ENCODE measurements at regions not wholly inside any gene's neighbourhood (a gene's known extent, or its start where the extent isn't known, plus 50 kb on each side); places are given as distances from the start of the nearest gene placed in this dataset.
"Not testable (repeated sequence)": the region's sequence is repeated elsewhere in the genome, so short reads cannot be mapped to it uniquely, and the experiment has no call there.

- no peaks in the 10 kb centered on the region for H3K27me3 Mint-ChIP-seq
- DNase-seq (ENCODE audit: low spot score in 2 of 2) (no peak), ATAC-seq (replicated peaks; ENCODE audit: extremely low read depth, poor library complexity, severe bottlenecking) (no peak)
- no peak overlapping the region for H3K27ac Mint-ChIP-seq (ENCODE audit: low read depth)
- no peak overlapping the region for H3K4me3 Mint-ChIP-seq
- H3K36me3 Mint-ChIP-seq (ENCODE audit: insufficient read depth): peaks cover 2% of the 10 kb centered on the region
- H3K4me1 Mint-ChIP-seq: no peaks in the 10 kb centered on the region
- no peaks in the 10 kb centered on the region for H3K9me3 Mint-ChIP-seq
Observed at GRCh38 chr6:105537981-105538578, 135.2 kb upstream of the PREP start.

GRCh38 chr6:105536961-105537360 lies 134.1 kb upstream of the PREP start:
- no peaks in the 10 kb centered on the region for H3K4me1 Mint-ChIP-seq
- H3K9me3 Mint-ChIP-seq: no peaks in the 10 kb centered on the region
- no peak overlapping the region for H3K27ac Mint-ChIP-seq (ENCODE audit: low read depth)
- DNase-seq (ENCODE audit: low spot score in 2 of 2): no peak
- no peaks in the 10 kb centered on the region for H3K27me3 Mint-ChIP-seq
- H3K36me3 Mint-ChIP-seq (ENCODE audit: insufficient read depth): peaks cover 2% of the 10 kb centered on the region
- ATAC-seq (replicated peaks; ENCODE audit: extremely low read depth, poor library complexity, severe bottlenecking): no peak
- no peak overlapping the region for H3K4me3 Mint-ChIP-seq

DNA sequence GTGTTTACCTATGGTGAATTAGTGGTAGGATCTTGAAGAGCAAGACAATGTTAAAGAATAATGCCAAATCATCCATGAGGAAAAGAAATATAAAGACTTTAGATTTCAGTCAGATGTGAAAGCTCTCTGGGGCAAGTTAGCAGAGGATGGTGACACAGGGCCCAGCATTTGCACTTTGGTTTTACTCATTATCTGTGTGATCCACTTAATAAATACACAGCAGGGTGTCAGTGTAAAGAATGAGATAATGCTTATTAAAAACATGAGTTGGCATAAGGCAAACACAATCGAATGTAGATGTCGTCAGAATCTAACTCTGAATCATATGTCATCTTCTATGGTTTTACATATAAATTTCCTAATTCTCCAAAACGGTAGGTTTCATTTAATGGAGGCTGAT lies 130.4 kb upstream of the PREP start:
- no peak for ATAC-seq (replicated peaks; ENCODE audit: extremely low read depth, poor library complexity, severe bottlenecking)
- Mint-ChIP-seq H3K36me3 (ENCODE audit: insufficient read depth) (peaks cover 4% of the 10 kb centered on the region), H3K27ac (ENCODE audit: low read depth) (no peak overlapping the region), H3K4me1 (no peaks in the 10 kb centered on the region), H3K4me3 (no peak overlapping the region), H3K27me3 (no peaks in the 10 kb centered on the region), H3K9me3 (no peaks in the 10 kb centered on the region)
- no peak for DNase-seq (ENCODE audit: low spot score in 2 of 2)

DNA sequence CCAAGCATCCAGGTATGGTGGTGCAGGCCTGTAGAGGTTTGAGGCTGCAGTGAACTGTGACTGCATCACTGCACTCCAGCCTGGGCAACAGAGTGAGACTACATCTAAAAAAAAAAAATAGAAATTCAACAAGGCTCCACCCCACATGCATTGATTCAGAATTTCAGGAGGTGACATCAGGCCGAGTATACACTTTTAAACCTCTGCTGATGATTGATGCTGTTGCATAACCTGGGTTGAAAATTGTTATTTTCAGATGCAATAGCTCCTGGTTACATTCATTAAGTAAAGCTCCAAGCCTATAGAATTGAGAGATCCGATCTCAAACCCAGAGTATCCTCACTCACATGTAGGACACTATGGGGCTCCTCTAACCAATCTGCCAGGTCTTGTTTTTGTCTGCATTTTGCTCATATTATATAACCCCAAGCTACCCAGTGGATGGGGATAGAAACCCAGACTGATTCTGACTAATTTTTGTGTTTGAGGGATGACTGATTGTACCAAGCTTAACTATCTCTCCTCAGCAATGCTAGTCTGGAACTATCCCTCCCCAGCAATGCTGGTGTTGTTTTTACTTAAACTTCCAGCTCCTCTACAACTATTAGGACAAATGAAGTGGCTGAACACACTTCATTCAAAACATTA lies 123.5 kb upstream of the PREP start:
- no peak for DNase-seq (ENCODE audit: low spot score in 2 of 2)
- Mint-ChIP-seq H3K4me3 (no peak overlapping the region), H3K27me3 (no peaks in the 10 kb centered on the region), H3K9me3 (no peaks in the 10 kb centered on the region), H3K4me1 (no peaks in the 10 kb centered on the region), H3K36me3 (ENCODE audit: insufficient read depth) (peaks cover 2% of the 10 kb centered on the region), H3K27ac (ENCODE audit: low read depth) (no peak overlapping the region)
- no peak for ATAC-seq (replicated peaks; ENCODE audit: extremely low read depth, poor library complexity, severe bottlenecking)

GRCh38 chr6:105522626-105523322 lies 119.9 kb upstream of the PREP start:
- Mint-ChIP-seq H3K4me3 (no peak overlapping the region), H3K4me1 (no peaks in the 10 kb centered on the region), H3K36me3 (ENCODE audit: insufficient read depth) (no peaks in the 10 kb centered on the region), H3K9me3 (no peaks in the 10 kb centered on the region), H3K27ac (ENCODE audit: low read depth) (no peak overlapping the region), H3K27me3 (no peaks in the 10 kb centered on the region)
- ATAC-seq (replicated peaks; ENCODE audit: extremely low read depth, poor library complexity, severe bottlenecking): no peak
- DNase-seq (ENCODE audit: low spot score in 2 of 2): no peak

DNA sequence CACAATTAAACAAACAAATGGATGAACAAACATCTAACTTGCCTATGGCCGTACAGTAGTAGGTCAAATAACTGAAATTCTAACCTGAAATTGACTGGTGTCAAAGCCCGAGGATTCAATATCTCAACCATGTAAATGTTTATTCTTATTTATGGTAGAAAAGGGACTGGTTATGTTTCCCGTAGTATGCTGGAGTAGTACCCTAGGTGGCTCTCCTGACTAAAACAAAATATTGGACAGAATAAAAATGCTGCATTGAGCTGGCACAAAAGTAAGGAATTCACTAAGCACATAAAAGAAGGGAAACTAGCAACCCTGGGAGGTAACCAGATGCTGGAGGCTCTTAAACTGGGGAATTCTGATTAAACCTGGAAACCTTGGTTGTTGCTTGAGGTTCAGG lies 117.1 kb upstream of the PREP start:
- Mint-ChIP-seq H3K27ac (ENCODE audit: low read depth) (no peak overlapping the region), H3K9me3 (no peaks in the 10 kb centered on the region), H3K27me3 (no peaks in the 10 kb centered on the region), H3K36me3 (ENCODE audit: insufficient read depth) (no peaks in the 10 kb centered on the region), H3K4me3 (no peak overlapping the region), H3K4me1 (no peaks in the 10 kb centered on the region)
- DNase-seq (ENCODE audit: low spot score in 2 of 2): no peak
- ATAC-seq (replicated peaks; ENCODE audit: extremely low read depth, poor library complexity, severe bottlenecking): no peak

GRCh38 chr6:105518993-105519392 lies 116.1 kb upstream of the PREP start:
- not testable (repeated sequence) for H3K4me3 Mint-ChIP-seq; H3K9me3 Mint-ChIP-seq; H3K4me1 Mint-ChIP-seq; DNase-seq (ENCODE audit: low spot score in 2 of 2); ATAC-seq (replicated peaks; ENCODE audit: extremely low read depth, poor library complexity, severe bottlenecking); H3K27me3 Mint-ChIP-seq; H3K27ac Mint-ChIP-seq (ENCODE audit: low read depth); H3K36me3 Mint-ChIP-seq (ENCODE audit: insufficient read depth)

DNA sequence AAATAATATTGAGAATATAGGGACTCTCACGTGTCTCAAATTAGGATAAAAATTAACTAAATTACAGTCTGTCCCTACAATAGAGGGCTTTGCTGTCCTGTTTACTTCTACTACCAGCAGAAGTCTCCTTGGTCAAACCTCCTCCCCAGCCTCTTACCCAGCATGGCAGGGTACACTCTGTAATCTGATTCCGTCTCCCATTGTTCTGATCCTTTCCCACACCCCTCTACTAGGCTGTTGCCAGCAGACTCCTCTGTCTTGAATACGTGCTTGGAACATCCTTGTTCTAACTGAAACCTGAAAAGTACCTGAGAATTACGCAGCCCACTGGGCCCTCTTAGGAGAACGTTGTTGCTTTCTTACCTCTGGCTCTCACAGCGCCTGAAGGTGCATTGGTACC lies 112.2 kb upstream of the PREP start:
- H3K4me3 Mint-ChIP-seq: no peak overlapping the region
- H3K27me3 Mint-ChIP-seq: no peaks in the 10 kb centered on the region
- H3K36me3 Mint-ChIP-seq (ENCODE audit: insufficient read depth): no peaks in the 10 kb centered on the region
- ATAC-seq (replicated peaks; ENCODE audit: extremely low read depth, poor library complexity, severe bottlenecking) (no peak), DNase-seq (ENCODE audit: low spot score in 2 of 2) (no peak)
- H3K27ac Mint-ChIP-seq (ENCODE audit: low read depth): no peak overlapping the region
- H3K4me1 Mint-ChIP-seq: peaks cover 3% of the 10 kb centered on the region
- H3K9me3 Mint-ChIP-seq: no peaks in the 10 kb centered on the region

GRCh38 chr6:105514306-105514705 lies 111.4 kb upstream of the PREP start:
- no peaks in the 10 kb centered on the region for H3K9me3 Mint-ChIP-seq
- no peaks in the 10 kb centered on the region for H3K36me3 Mint-ChIP-seq (ENCODE audit: insufficient read depth)
- DNase-seq (ENCODE audit: low spot score in 2 of 2) (no peak), ATAC-seq (replicated peaks; ENCODE audit: extremely low read depth, poor library complexity, severe bottlenecking) (no peak)
- H3K4me3 Mint-ChIP-seq: no peak overlapping the region
- H3K4me1 Mint-ChIP-seq: peaks cover 7% of the 10 kb centered on the region
- no peaks in the 10 kb centered on the region for H3K27me3 Mint-ChIP-seq
- no peak overlapping the region for H3K27ac Mint-ChIP-seq (ENCODE audit: low read depth)

DNA sequence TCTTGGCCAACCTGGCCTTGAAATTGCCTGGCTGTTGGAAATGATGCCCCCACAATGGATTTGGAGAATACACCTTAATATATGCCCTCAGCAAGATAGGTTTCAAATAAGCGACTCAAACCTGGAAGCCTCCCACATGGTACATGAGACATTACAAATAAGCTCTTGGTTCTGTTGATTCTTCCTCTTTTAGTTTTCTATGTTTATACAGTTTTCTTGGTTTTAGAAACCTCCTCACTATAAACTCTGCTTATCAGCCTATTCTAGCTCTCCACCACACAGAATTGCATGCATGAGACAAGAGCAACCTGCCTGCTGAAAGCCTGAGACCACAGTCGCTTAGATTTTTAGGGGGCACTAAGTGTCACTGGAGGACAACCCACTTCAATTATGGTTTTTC lies 108.8 kb upstream of the PREP start:
- ATAC-seq (replicated peaks; ENCODE audit: extremely low read depth, poor library complexity, severe bottlenecking): no peak
- Mint-ChIP-seq H3K27me3 (no peaks in the 10 kb centered on the region), H3K4me3 (no peak overlapping the region), H3K4me1 (peaks cover 7% of the 10 kb centered on the region), H3K36me3 (ENCODE audit: insufficient read depth) (no peaks in the 10 kb centered on the region), H3K9me3 (no peaks in the 10 kb centered on the region), H3K27ac (ENCODE audit: low read depth) (no peak overlapping the region)
- no peak for DNase-seq (ENCODE audit: low spot score in 2 of 2)

- no peak for DNase-seq (ENCODE audit: low spot score in 2 of 2)
- ATAC-seq (replicated peaks; ENCODE audit: extremely low read depth, poor library complexity, severe bottlenecking): no peak
- H3K27me3 Mint-ChIP-seq: no peaks in the 10 kb centered on the region
Observed at GRCh38 chr6:105510746-105511145, 107.9 kb upstream of the PREP start.

GRCh38 chr6:105509506-105510331 lies 106.8 kb upstream of the PREP start:
- H3K4me3 Mint-ChIP-seq: no peak overlapping the region
- peaks cover 7% of the 10 kb centered on the region for H3K4me1 Mint-ChIP-seq
- no peaks in the 10 kb centered on the region for H3K9me3 Mint-ChIP-seq
- DNase-seq (ENCODE audit: low spot score in 2 of 2) (no peak), ATAC-seq (replicated peaks; ENCODE audit: extremely low read depth, poor library complexity, severe bottlenecking) (no peak)
- H3K36me3 Mint-ChIP-seq (ENCODE audit: insufficient read depth): no peaks in the 10 kb centered on the region
- H3K27ac Mint-ChIP-seq (ENCODE audit: low read depth): no peak overlapping the region
- no peaks in the 10 kb centered on the region for H3K27me3 Mint-ChIP-seq

More at GRCh38 chr6:105510746-105511145, 107.9 kb upstream of the PREP start:
- Mint-ChIP-seq H3K4me3 (no peak overlapping the region), H3K36me3 (ENCODE audit: insufficient read depth) (no peaks in the 10 kb centered on the region), H3K27ac (ENCODE audit: low read depth) (no peak overlapping the region), H3K9me3 (no peaks in the 10 kb centered on the region), H3K4me1 (peaks cover 7% of the 10 kb centered on the region)

All from central memory CD8-positive, alpha-beta T cell (primary cell).